Body of pancreas (tissue), 4 donors: ENCODE measurements at regions not wholly inside any gene's neighbourhood (a gene's known extent, or its start where the extent isn't known, plus 50 kb on each side); places are given as distances from the start of the nearest gene placed in this dataset.
A peak's percentile ranks its signal among the peaks of the same experiment; 100 is the strongest.

ENCODE experiments used
- ATAC-seq: fragments of 150-250 bp; one replicate; pipeline ENCODE4 v1.9.1; 2016
- DNase-seq, 4 donors: peaks; one replicate each; pipeline ENCODE4 v3.0.0-alpha.2; 2019
- H3K27ac ChIP-seq, 4 donors: fragments of 200-600 bp; sonication (generic); 1 replicate in 3 of 4; 2 replicates in 1 of 4; pipeline versions ENCODE4 v1.5.1 to v1.6.1; 2016 to 2019; ENCODE audit warnings: mild to moderate bottlenecking in 1 of 4, mixed read lengths in 1 of 4, moderate library complexity in 1 of 4
- H3K27me3 ChIP-seq, 2 donors: fragments of 200-600 bp; sonication (generic); one replicate each; pipeline ENCODE4 v1.6.0; 2016; ENCODE audit warnings: mild to moderate bottlenecking in 1 of 2
- H3K36me3 ChIP-seq, 2 donors: fragments of 200-600 bp; sonication (generic); replicated peaks in 1 of 2; 2 replicates each; pipeline ENCODE4 v1.5.1; 2016; ENCODE audit warnings: low read depth in 2 of 2; ENCODE audit not compliant: insufficient read depth in 1 of 2
- H3K4me1 ChIP-seq: fragments of 200-600 bp; sonication (generic); one replicate; pipeline ENCODE4 v1.6.0; 2016
- H3K4me3 ChIP-seq, 2 donors: fragments of 200-600 bp; sonication (generic); 1 replicate in 1 of 2; 2 replicates in 1 of 2; pipeline ENCODE4 v1.5.1; 2016 to 2019
- H3K9me3 ChIP-seq, 3 donors: fragments of 200-600 bp; sonication (generic); 1 replicate in 2 of 3; 2 replicates in 1 of 3; pipeline ENCODE4 v1.5.1; 2016
- POLR2A ChIP-seq, 3 donors: fragments of 450-650 bp; IDR thresholded peaks; one replicate each; pipeline ENCODE4 v1.6.1; 2016; ENCODE audit warnings: antibody characterized with exemption in 3 of 3, mild to moderate bottlenecking in 2 of 3
- WGBS, 2 donors: methylation state at CpG; one replicate each; pipeline ENCODE4 v1.1.5; 2017; 5-methylcytosine and 5-hydroxymethylcytosine counted together
- intact Hi-C: fragments of 100-400 bp; cut with DNase I; formaldehyde crosslinking; loops from one replicate; pipeline ENCODE4 v1.15.1; 2023
- TF ChIP-seq, protein P1 (sequence below), 7 experiments: fragments of 450-650 bp in 4 of 7; fragments of 200-600 bp in 3 of 7; sonication (generic) in 3 of 7; IDR thresholded peaks; one replicate each; pipeline ENCODE4 v1.5.1; 2016 to 2019; ENCODE audit warnings: antibody characterized with exemption in 7 of 7

DNA sequence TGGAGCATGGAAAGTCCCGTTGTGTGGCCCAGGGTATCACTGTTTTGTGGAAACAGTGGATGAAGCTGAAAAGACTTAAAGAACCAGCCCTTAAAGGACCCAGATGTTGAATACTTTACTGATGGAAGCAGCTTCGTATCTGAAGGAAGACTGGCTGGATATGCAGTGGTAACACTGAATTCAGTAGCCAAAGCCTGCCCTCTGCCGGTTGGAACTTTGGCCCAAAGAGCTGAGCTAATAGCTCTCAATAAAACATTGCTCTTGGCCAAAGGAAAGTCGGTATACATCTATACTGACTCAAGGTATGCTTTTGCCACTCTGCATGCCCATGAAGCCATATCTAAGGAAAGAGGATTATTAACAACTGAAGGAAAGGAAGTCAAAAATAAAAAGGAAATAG lies 885.4 kb downstream of the PDCD6IP start:
- peak; percentile 64 for ATAC-seq
- no peaks in the 10 kb centered on the region for H3K27me3 ChIP-seq
- 33 to 43% methylated on average over 4 of the region's 4 CpGs for WGBS, 2 donors
- TF ChIP-seq, protein P1, sequence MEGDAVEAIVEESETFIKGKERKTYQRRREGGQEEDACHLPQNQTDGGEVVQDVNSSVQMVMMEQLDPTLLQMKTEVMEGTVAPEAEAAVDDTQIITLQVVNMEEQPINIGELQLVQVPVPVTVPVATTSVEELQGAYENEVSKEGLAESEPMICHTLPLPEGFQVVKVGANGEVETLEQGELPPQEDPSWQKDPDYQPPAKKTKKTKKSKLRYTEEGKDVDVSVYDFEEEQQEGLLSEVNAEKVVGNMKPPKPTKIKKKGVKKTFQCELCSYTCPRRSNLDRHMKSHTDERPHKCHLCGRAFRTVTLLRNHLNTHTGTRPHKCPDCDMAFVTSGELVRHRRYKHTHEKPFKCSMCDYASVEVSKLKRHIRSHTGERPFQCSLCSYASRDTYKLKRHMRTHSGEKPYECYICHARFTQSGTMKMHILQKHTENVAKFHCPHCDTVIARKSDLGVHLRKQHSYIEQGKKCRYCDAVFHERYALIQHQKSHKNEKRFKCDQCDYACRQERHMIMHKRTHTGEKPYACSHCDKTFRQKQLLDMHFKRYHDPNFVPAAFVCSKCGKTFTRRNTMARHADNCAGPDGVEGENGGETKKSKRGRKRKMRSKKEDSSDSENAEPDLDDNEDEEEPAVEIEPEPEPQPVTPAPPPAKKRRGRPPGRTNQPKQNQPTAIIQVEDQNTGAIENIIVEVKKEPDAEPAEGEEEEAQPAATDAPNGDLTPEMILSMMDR (IDR thresholded peaks at IDR 0.05): peak; percentile 22 to 65 (median 46)
- no peak for TF ChIP-seq POLR2A (IDR thresholded peaks at IDR 0.05)
- intact Hi-C loops: loop anchor here (10.0 kb wide), 1 partner anchor 799 kb away; no protein-coding TSS in a partner anchor
- H3K27ac ChIP-seq: no peak overlapping the region
- no peaks in the 10 kb centered on the region for H3K4me1 ChIP-seq
- H3K9me3 ChIP-seq: no peaks in the 10 kb centered on the region
- peak; percentile 50 to 76 (median 57) for DNase-seq
- no peaks in the 10 kb centered on the region for H3K36me3 ChIP-seq
- H3K4me3 ChIP-seq: no peak overlapping the region

DNA sequence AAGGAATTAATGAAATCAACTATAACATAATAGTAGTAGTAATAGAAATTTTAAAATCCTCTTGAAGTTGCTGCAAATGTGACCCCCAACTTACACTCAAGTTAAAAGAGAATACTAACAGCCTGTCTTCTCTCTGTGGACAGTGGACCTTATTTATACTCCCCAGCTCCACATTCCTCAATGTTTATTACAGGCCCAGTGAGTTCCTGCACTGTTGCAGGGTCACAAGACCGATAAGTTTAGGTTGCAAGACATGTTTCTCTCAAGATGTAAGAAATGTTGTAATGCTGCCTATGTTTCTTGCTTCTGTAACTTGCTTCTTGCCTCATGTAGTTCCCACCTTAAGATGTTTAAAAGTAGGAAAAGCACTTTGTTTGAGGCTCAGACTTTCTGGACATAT lies 888.1 kb downstream of the PDCD6IP start:
- Histone ChIP-seq H3K4me3 (no peak overlapping the region), H3K27me3 (no peaks in the 10 kb centered on the region), H3K27ac (no peak overlapping the region), H3K4me1 (no peaks in the 10 kb centered on the region), H3K36me3 (no peaks in the 10 kb centered on the region), H3K9me3 (no peaks in the 10 kb centered on the region)
- intact Hi-C loops: loop anchor here (10.0 kb wide), 1 partner anchor 802 kb away; no protein-coding TSS in a partner anchor
- no peak for TF ChIP-seq POLR2A (IDR thresholded peaks at IDR 0.05)
- TF ChIP-seq, protein P1 (IDR thresholded peaks at IDR 0.05): no peak
- DNase-seq: no peak
- no peak for ATAC-seq
- 71% methylated on average over 1 of the region's 1 CpG for WGBS, 2 donors

DNA sequence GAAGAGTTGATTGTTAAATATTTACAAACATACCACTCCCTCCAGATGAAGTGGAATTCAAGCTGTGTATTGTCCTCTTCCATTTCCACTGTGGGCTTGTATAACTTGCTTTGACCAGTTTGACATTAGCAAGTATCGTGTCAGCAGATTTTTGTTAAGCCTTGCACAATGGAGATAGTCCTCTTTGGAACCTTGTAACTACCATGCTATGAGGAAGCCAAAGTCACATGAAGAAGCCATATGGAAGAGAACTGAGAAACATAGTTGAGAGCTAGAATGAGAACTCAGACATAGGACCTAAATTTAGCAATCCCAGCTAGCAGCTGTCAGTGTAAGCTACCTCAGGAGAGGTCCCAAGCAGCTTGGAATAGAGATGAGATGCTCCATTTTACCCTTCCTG lies 889.2 kb downstream of the PDCD6IP start:
- ATAC-seq: no peak

DNA sequence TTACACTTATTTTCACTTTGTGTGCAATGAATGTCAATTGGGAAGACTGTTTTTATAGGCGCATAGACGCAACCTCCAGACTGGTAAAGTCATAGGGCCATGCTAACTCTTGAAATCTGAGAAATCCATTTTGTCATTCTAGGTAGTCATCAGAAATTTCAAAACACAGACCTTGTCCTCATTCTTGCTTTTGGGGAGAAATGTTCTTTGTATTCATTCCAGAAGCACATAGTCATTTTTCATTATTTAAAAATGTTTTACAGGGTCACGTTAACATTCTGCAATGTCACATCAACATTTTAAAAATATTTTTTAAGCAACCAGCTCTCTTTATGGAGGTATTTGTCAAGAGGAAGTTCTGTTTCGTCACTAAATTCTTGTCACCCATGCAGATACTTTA lies 898.4 kb downstream of the PDCD6IP start:
- ATAC-seq (no peak), DNase-seq (no peak)
- WGBS, 2 donors: 58 to 66% methylated on average over 4 of the region's 4 CpGs
- intact Hi-C loops: no loop called here
- H3K27me3 ChIP-seq: no peaks in the 10 kb centered on the region
- no peaks in the 10 kb centered on the region for H3K36me3 ChIP-seq
- no peak overlapping the region for H3K27ac ChIP-seq
- no peak overlapping the region for H3K4me3 ChIP-seq
- H3K4me1 ChIP-seq: no peaks in the 10 kb centered on the region
- H3K9me3 ChIP-seq: peaks cover 0 to 6% (median 0%) of the 10 kb centered on the region in 3 donors
- TF ChIP-seq POLR2A (IDR thresholded peaks at IDR 0.05): no peak
- TF ChIP-seq, protein P1 (IDR thresholded peaks at IDR 0.05): no peak

More for the DNA sequence above, 889.2 kb downstream of the PDCD6IP start:
- 64 to 67% methylated on average over 1 of the region's 1 CpG for WGBS, 2 donors
- intact Hi-C loops: loop anchor here (10.0 kb wide), 1 partner anchor 803 kb away; no protein-coding TSS in a partner anchor
- DNase-seq: no peak
- H3K9me3 ChIP-seq: no peaks in the 10 kb centered on the region
- no peaks in the 10 kb centered on the region for H3K27me3 ChIP-seq
- no peak overlapping the region for H3K4me3 ChIP-seq
- no peaks in the 10 kb centered on the region for H3K4me1 ChIP-seq
- TF ChIP-seq, protein P1 (IDR thresholded peaks at IDR 0.05): no peak
- TF ChIP-seq POLR2A (IDR thresholded peaks at IDR 0.05): no peak
- no peak overlapping the region for H3K27ac ChIP-seq
- no peaks in the 10 kb centered on the region for H3K36me3 ChIP-seq

DNA sequence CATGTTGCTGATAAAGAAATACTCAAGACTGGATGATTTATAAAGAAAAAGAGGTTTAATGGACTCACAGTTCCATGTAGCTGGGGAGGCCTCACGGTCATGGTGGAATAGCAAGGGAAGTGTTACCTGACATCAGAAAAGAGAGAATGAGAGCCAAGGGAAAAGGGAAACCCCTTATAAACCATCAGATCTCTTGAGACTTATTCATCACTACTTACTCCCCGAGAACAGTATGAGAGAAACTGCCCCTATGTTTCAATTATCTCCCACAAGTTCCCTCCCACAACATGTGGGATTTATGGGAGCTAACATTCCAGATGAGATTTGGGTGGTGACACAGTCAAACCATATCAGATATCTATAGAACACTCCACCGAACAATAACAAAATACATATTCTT lies 904.6 kb downstream of the PDCD6IP start:
- H3K27ac ChIP-seq: no peak overlapping the region
- TF ChIP-seq POLR2A (IDR thresholded peaks at IDR 0.05): no peak
- TF ChIP-seq, protein P1 (IDR thresholded peaks at IDR 0.05): no peak
- no peak for ATAC-seq
- no peaks in the 10 kb centered on the region for H3K27me3 ChIP-seq
- H3K36me3 ChIP-seq: no peaks in the 10 kb centered on the region
- WGBS, 2 donors: 84 to 87% methylated on average over 3 of the region's 3 CpGs
- H3K4me1 ChIP-seq: no peaks in the 10 kb centered on the region
- no peak for DNase-seq
- intact Hi-C loops: no loop called here
- no peak overlapping the region for H3K4me3 ChIP-seq
- H3K9me3 ChIP-seq: peaks cover 0 to 7% (median 0%) of the 10 kb centered on the region in 3 donors
